CD4-positive, alpha-beta T cell treated with Interleukin-6 for 4 hours (primary cell): ENCODE measurements at regions not wholly inside any gene's neighbourhood (a gene's known extent, or its start where the extent isn't known, plus 50 kb on each side); places are given as distances from the start of the nearest gene placed in this dataset.

ENCODE experiments used
- DNase-seq: peaks from one replicate; pipeline ENCODE4 v3.0.0-alpha.2; 2020; ENCODE audit warnings: mixed read lengths

GRCh38 chr10:131445623-131446022 lies 134.1 kb upstream of the TCERG1L start:
- DNase-seq, result no peak

GRCh38 chr10:131446171-131446570 lies 134.7 kb upstream of the TCERG1L start:
- no peak for DNase-seq

GRCh38 chr10:131448171-131448570 lies 136.7 kb upstream of the TCERG1L start:
- no peak for DNase-seq

GRCh38 chr10:131448883-131449282 lies 137.4 kb upstream of the TCERG1L start:
- DNase-seq, result no peak

GRCh38 chr10:131450216-131450765 lies 138.8 kb upstream of the TCERG1L start:
- DNase-seq, result no peak

- DNase-seq, result no peak
These were observed 140.0 kb upstream of the TCERG1L start for GRCh38 chr10:131451407-131452015.

- DNase-seq, result no peak
These were observed 141.6 kb upstream of the TCERG1L start for GRCh38 chr10:131452926-131453720.

- DNase-seq, result peak; percentile 48
These were observed 142.5 kb upstream of the TCERG1L start for GRCh38 chr10:131453721-131454634.

- no peak for DNase-seq
These were observed 144.9 kb upstream of the TCERG1L start for GRCh38 chr10:131456411-131456810.

- DNase-seq, result no peak
These were observed 149.6 kb upstream of the TCERG1L start for GRCh38 chr10:131461093-131461492.

GRCh38 chr10:131464789-131465188 lies 153.3 kb upstream of the TCERG1L start:
- no peak for DNase-seq

GRCh38 chr10:131469551-131469950 lies 158.0 kb upstream of the TCERG1L start:
- no peak for DNase-seq

GRCh38 chr10:131473645-131474044 lies 162.1 kb upstream of the TCERG1L start:
- no peak for DNase-seq

GRCh38 chr10:131474416-131474815 lies 162.9 kb upstream of the TCERG1L start:
- DNase-seq, result no peak

- no peak for DNase-seq
These were observed 163.5 kb upstream of the TCERG1L start for GRCh38 chr10:131475043-131475442.

GRCh38 chr10:131475803-131476202 lies 164.3 kb upstream of the TCERG1L start:
- DNase-seq, result no peak

- DNase-seq, result no peak
These were observed 166.1 kb upstream of the TCERG1L start for GRCh38 chr10:131477457-131478121.

GRCh38 chr10:131478377-131478989 lies 167.0 kb upstream of the TCERG1L start:
- DNase-seq, result no peak

GRCh38 chr10:131480066-131480465 lies 168.5 kb upstream of the TCERG1L start:
- no peak for DNase-seq

GRCh38 chr10:131480861-131481260 lies 169.3 kb upstream of the TCERG1L start:
- no peak for DNase-seq

- no peak for DNase-seq
These were observed 174.2 kb upstream of the TCERG1L start for GRCh38 chr10:131485732-131486131.

- no peak for DNase-seq
These were observed 176.3 kb upstream of the TCERG1L start for GRCh38 chr10:131487822-131488221.
